ENCODE measurements at regions not wholly inside any gene's neighbourhood (a gene's known extent, or its start where the extent isn't known, plus 50 kb on each side); places are given as distances from the start of the nearest gene placed in this dataset.
"Not testable (repeated sequence)": the region's sequence is repeated elsewhere in the genome, so short reads cannot be mapped to it uniquely, and the experiment has no call there.

GRCh38 chr13:53276265-53276664 lies 247.7 kb downstream of the OLFM4 start:
- DNase-seq (ENCODE audit: low read depth, low spot score), result peak; percentile 60

GRCh38 chr13:53281677-53282076 lies 253.1 kb downstream of the OLFM4 start:
- DNase-seq (ENCODE audit: low read depth, low spot score), result no peak

GRCh38 chr13:53285896-53286430 lies 257.4 kb downstream of the OLFM4 start:
- no peak for DNase-seq (ENCODE audit: low read depth, low spot score)

GRCh38 chr13:53298396-53298795 lies 269.8 kb downstream of the OLFM4 start:
- DNase-seq (ENCODE audit: low read depth, low spot score), result no peak

GRCh38 chr13:53301449-53301848 lies 272.8 kb downstream of the OLFM4 start:
- DNase-seq (ENCODE audit: low read depth, low spot score), result no peak

GRCh38 chr13:53305419-53305818 lies 276.8 kb downstream of the OLFM4 start:
- DNase-seq (ENCODE audit: low read depth, low spot score), result not testable (repeated sequence)

- no peak for DNase-seq (ENCODE audit: low read depth, low spot score)
These were observed 282.2 kb downstream of the OLFM4 start for GRCh38 chr13:53310786-53311185.

- DNase-seq (ENCODE audit: low read depth, low spot score), result no peak
These were observed 282.9 kb downstream of the OLFM4 start for GRCh38 chr13:53311561-53311960.

GRCh38 chr13:53321296-53321801 lies 292.7 kb downstream of the OLFM4 start:
- DNase-seq (ENCODE audit: low read depth, low spot score), result no peak

GRCh38 chr13:53324656-53325055 lies 296.0 kb downstream of the OLFM4 start:
- no peak for DNase-seq (ENCODE audit: low read depth, low spot score)

- DNase-seq (ENCODE audit: low read depth, low spot score), result no peak
These were observed 298.1 kb downstream of the OLFM4 start for GRCh38 chr13:53326716-53327115.

- no peak for DNase-seq (ENCODE audit: low read depth, low spot score)
These were observed 299.2 kb downstream of the OLFM4 start for GRCh38 chr13:53327680-53328315.

- no peak for DNase-seq (ENCODE audit: low read depth, low spot score)
These were observed 308.0 kb downstream of the OLFM4 start for GRCh38 chr13:53336441-53337160.

- no peak for DNase-seq (ENCODE audit: low read depth, low spot score)
These were observed 310.1 kb downstream of the OLFM4 start for GRCh38 chr13:53338760-53339159.

- no peak for DNase-seq (ENCODE audit: low read depth, low spot score)
These were observed 312.0 kb downstream of the OLFM4 start for GRCh38 chr13:53340505-53341143.

GRCh38 chr13:53341144-53341510 lies 312.5 kb downstream of the OLFM4 start:
- peak; percentile 39 for DNase-seq (ENCODE audit: low read depth, low spot score)

- peak; percentile 14 for DNase-seq (ENCODE audit: low read depth, low spot score)
These were observed 314.2 kb downstream of the OLFM4 start for GRCh38 chr13:53342623-53343360.

GRCh38 chr13:53343361-53343744 lies 314.7 kb downstream of the OLFM4 start:
- peak; percentile 60 for DNase-seq (ENCODE audit: low read depth, low spot score)

GRCh38 chr13:53351021-53351420 lies 322.4 kb downstream of the OLFM4 start:
- DNase-seq (ENCODE audit: low read depth, low spot score), result no peak

GRCh38 chr13:53357582-53357981 lies 329.0 kb downstream of the OLFM4 start:
- no peak for DNase-seq (ENCODE audit: low read depth, low spot score)

GRCh38 chr13:53368948-53369347 lies 340.3 kb downstream of the OLFM4 start:
- no peak for DNase-seq (ENCODE audit: low read depth, low spot score)

GRCh38 chr13:53379485-53379884 lies 350.9 kb downstream of the OLFM4 start:
- DNase-seq (ENCODE audit: low read depth, low spot score), result no peak

Measured in ELF-1 (cell line).